Spleen (tissue), 11 donors: ENCODE measurements at regions not wholly inside any gene's neighbourhood (a gene's known extent, or its start where the extent isn't known, plus 50 kb on each side); places are given as distances from the start of the nearest gene placed in this dataset.

ENCODE experiments used
- DNase-seq: peaks from one replicate; pipeline ENCODE4 v3.0.0-alpha.2; 2020
- H3K27ac ChIP-seq, 8 donors: fragments of 200-600 bp; sonication (generic) in 7 of 8; 1 replicate in 4 of 8; 2 replicates in 4 of 8; pipeline versions ENCODE4 v1.5.0 to v1.8.0; 2016 to 2021; ENCODE audit warnings: inconsistent platforms in 4 of 8, mild to moderate bottlenecking in 4 of 8, moderate library complexity in 1 of 8
- H3K27me3 ChIP-seq, 7 donors: fragments of 200-600 bp; sonication (generic) in 6 of 7; replicated peaks in 1 of 7; 1 replicate in 4 of 7; 2 replicates in 3 of 7; pipeline versions ENCODE4 v1.5.0 to v1.8.0; 2016 to 2021; ENCODE audit warnings: inconsistent platforms in 3 of 7, mild to moderate bottlenecking in 1 of 7
- H3K36me3 ChIP-seq, 6 donors: fragments of 200-600 bp; sonication (generic) in 5 of 6; 1 replicate in 4 of 6; 2 replicates in 2 of 6; pipeline versions ENCODE4 v1.5.0 to v1.8.0; 2016 to 2021; ENCODE audit warnings: inconsistent platforms in 2 of 6
- H3K4me1 ChIP-seq, 6 donors: fragments of 200-600 bp; sonication (generic) in 5 of 6; 1 replicate in 3 of 6; 2 replicates in 3 of 6; pipeline versions ENCODE4 v1.5.0 to v1.8.0; 2016 to 2021; ENCODE audit warnings: inconsistent platforms in 3 of 6
- H3K4me3 ChIP-seq, 8 donors: fragments of 200-600 bp; sonication (generic) in 7 of 8; 1 replicate in 4 of 8; 2 replicates in 4 of 8; pipeline versions ENCODE4 v1.5.0 to v1.8.0; 2016 to 2021; ENCODE audit warnings: inconsistent platforms in 4 of 8, mild to moderate bottlenecking in 4 of 8, moderate library complexity in 2 of 8
- H3K9me3 ChIP-seq, 8 donors: fragments of 200-600 bp; sonication (generic) in 7 of 8; 1 replicate in 4 of 8; 2 replicates in 4 of 8; pipeline versions ENCODE4 v1.5.0 to v1.8.0; 2016 to 2021; ENCODE audit warnings: inconsistent platforms in 4 of 8
- CTCF ChIP-seq, 11 experiments: fragments of 200-600 bp in 7 of 11; fragments of 450-650 bp in 4 of 11; sonication (generic) in 4 of 11; IDR thresholded peaks in 8 of 11; conservative IDR thresholded peaks in 3 of 11; 1 replicate in 7 of 11; 2 replicates in 4 of 11; pipeline versions ENCODE4 v1.4.0 to v1.8.0; 2016 to 2021; ENCODE audit warnings: antibody characterized with exemption in 11 of 11, inconsistent platforms in 4 of 11, mild to moderate bottlenecking in 1 of 11
- POLR2A ChIP-seq, 3 donors: fragments of 450-650 bp; IDR thresholded peaks; one replicate each; pipeline ENCODE4 v1.5.1; 2017; ENCODE audit warnings: antibody characterized with exemption in 3 of 3, mild to moderate bottlenecking in 1 of 3
- POLR2AphosphoS5 ChIP-seq, 3 donors: sonication (generic); formaldehyde crosslinking; IDR thresholded peaks; one replicate each; pipeline ENCODE4 v1.5.1; 2017; ENCODE audit warnings: antibody characterized with exemption in 3 of 3
- WGBS, 5 donors: extraction: QIAGEN DNeasy Blood & Tissue Kit in 3 of 5; methylation state at CpG; one replicate each; pipeline versions ENCODE4 v1.1.5 to v1.1.7; 2013 to 2018; 5-methylcytosine and 5-hydroxymethylcytosine counted together
- intact Hi-C: fragments of 100-400 bp; cut with DNase I; formaldehyde crosslinking; loops from one replicate; pipeline ENCODE4 v1.15.0; 2023; ENCODE audit warnings: low total_unique reads
- donor health status: healthy with polysubstance abuse.
- donor health status: DM: no; HTN: no; CAD: no; lungs with moderate emphysema.
- donor health status: DM: no; HTN: no; CAD: no.
- donor health status: Bipolar disorder and iron deficiency.
- donor health status: healthy.
- donor health status: DM: no; HTN: no; CAD: no.
- donor health status: DM: yes; HTN: yes; CAD: no.

DNA sequence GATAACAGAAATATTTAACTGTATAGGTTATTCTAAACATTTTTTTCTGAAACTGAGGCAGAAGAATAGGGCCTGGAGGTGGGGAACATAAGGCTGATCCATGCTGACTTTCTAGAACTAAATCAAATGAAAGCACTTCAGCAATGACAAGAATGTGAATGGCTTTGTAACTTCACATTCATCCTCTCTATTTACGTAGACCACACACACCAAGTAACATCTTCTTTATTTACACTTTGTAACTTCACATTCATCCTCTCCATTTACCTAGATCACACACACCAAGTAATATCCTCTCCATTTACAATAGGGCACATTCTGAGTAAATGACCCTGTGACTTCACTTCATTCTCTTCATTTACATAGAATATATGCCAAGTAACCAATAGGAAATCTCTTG, 251.8 kb upstream of the CDH9 start:
- no peaks in the 10 kb centered on the region for H3K4me1 ChIP-seq
- H3K4me3 ChIP-seq, result no peak overlapping the region
- 70 to 94% (median 88%) methylated on average over 1 of the region's 1 CpG for WGBS, 5 donors
- no peaks in the 10 kb centered on the region for H3K36me3 ChIP-seq
- no peak overlapping the region for H3K27ac ChIP-seq
- no peaks in the 10 kb centered on the region for H3K27me3 ChIP-seq
- no peak for DNase-seq
- TF ChIP-seq POLR2A (IDR thresholded peaks at IDR 0.05) (no peak), CTCF (IDR thresholded peaks at IDR 0.05 in 8 of 11, conservative IDR thresholded peaks at IDR 0.05 in 3 of 11) (no peak), POLR2AphosphoS5 (IDR thresholded peaks at IDR 0.05) (no peak)
- H3K9me3 ChIP-seq, result peaks cover 0 to 32% (median 6%) of the 10 kb centered on the region in 8 donors
- intact Hi-C loops, result no loop called here

DNA sequence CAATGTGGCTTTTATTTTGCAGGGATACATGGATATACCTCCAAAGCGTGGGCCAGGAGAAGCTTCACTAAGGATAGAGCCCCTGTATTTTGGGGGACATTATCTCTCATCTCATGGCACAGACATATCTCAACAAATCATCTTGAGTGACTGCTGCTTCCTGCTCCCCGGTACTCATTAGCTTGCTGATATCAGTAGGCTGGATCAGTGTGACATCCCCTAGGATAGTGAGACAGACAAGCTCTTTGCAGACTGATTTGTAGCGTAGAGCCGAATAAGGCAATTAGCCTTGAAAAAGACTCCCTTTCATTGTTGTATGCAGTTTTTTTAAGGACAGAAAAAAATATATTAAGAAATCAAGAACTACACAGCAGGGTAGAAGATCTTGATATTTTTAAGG, 237.7 kb upstream of the CDH9 start:
- TF ChIP-seq CTCF (IDR thresholded peaks at IDR 0.05 in 8 of 11, conservative IDR thresholded peaks at IDR 0.05 in 3 of 11) (no peak), POLR2AphosphoS5 (IDR thresholded peaks at IDR 0.05) (no peak), POLR2A (IDR thresholded peaks at IDR 0.05) (no peak)
- intact Hi-C loops, result no loop called here
- 72 to 81% (median 73%) methylated on average over 4 of the region's 4 CpGs for WGBS, 5 donors
- Histone ChIP-seq H3K4me1 (no peaks in the 10 kb centered on the region), H3K36me3 (no peaks in the 10 kb centered on the region), H3K9me3 (peaks cover 0 to 14% (median 0%) of the 10 kb centered on the region in 8 donors), H3K27ac (no peak overlapping the region), H3K27me3 (no peaks in the 10 kb centered on the region), H3K4me3 (no peak overlapping the region)
- no peak for DNase-seq

- Histone ChIP-seq H3K9me3 (peaks cover 0 to 14% (median 0%) of the 10 kb centered on the region in 8 donors), H3K27me3 (no peaks in the 10 kb centered on the region), H3K4me3 (no peak overlapping the region), H3K27ac (no peak overlapping the region), H3K36me3 (no peaks in the 10 kb centered on the region), H3K4me1 (no peaks in the 10 kb centered on the region)
- WGBS, 5 donors, result 64 to 89% (median 74%) methylated on average over 3 of the region's 3 CpGs
- no peak for DNase-seq
- TF ChIP-seq POLR2A (IDR thresholded peaks at IDR 0.05), result no peak
- TF ChIP-seq CTCF (IDR thresholded peaks at IDR 0.05 in 8 of 11, conservative IDR thresholded peaks at IDR 0.05 in 3 of 11), result no peak
- no peak for TF ChIP-seq POLR2AphosphoS5 (IDR thresholded peaks at IDR 0.05)
- intact Hi-C loops, result no loop called here
Measured at GRCh38 chr5:27275345-27275744, 237.0 kb upstream of the CDH9 start.

GRCh38 chr5:27269766-27270165, 231.4 kb upstream of the CDH9 start:
- Histone ChIP-seq H3K4me1 (no peaks in the 10 kb centered on the region), H3K9me3 (peaks cover 0 to 30% (median 13%) of the 10 kb centered on the region in 8 donors), H3K27ac (no peak overlapping the region), H3K36me3 (no peaks in the 10 kb centered on the region), H3K4me3 (no peak overlapping the region), H3K27me3 (no peaks in the 10 kb centered on the region)
- intact Hi-C loops, result no loop called here
- no peak for DNase-seq
- TF ChIP-seq POLR2AphosphoS5 (IDR thresholded peaks at IDR 0.05), result no peak
- TF ChIP-seq POLR2A (IDR thresholded peaks at IDR 0.05), result no peak
- no peak for TF ChIP-seq CTCF (IDR thresholded peaks at IDR 0.05 in 8 of 11, conservative IDR thresholded peaks at IDR 0.05 in 3 of 11)
- WGBS, 5 donors, result 87 to 94% (median 91%) methylated on average over 4 of the region's 4 CpGs
